Ovary (tissue), 3 donors: ENCODE measurements at regions not wholly inside any gene's neighbourhood (a gene's known extent, or its start where the extent isn't known, plus 50 kb on each side); places are given as distances from the start of the nearest gene placed in this dataset.

ENCODE experiments used
- POLR2A ChIP-seq: fragments of 450-650 bp; IDR thresholded peaks from one replicate; pipeline ENCODE4 v1.6.1; 2017; ENCODE audit warnings: antibody characterized with exemption, mild to moderate bottlenecking, moderate library complexity
- TF ChIP-seq, protein P1 (sequence below), 3 donors: fragments of 450-650 bp in 2 of 3; fragments of 200-600 bp in 1 of 3; IDR thresholded peaks; one replicate each; pipeline versions ENCODE4 v1.5.1 to v1.8.0; 2016 to 2022; ENCODE audit warnings: antibody characterized with exemption in 3 of 3, mild to moderate bottlenecking in 1 of 3
- donor health status: DM: no; HTN: no; CAD: no.

DNA sequence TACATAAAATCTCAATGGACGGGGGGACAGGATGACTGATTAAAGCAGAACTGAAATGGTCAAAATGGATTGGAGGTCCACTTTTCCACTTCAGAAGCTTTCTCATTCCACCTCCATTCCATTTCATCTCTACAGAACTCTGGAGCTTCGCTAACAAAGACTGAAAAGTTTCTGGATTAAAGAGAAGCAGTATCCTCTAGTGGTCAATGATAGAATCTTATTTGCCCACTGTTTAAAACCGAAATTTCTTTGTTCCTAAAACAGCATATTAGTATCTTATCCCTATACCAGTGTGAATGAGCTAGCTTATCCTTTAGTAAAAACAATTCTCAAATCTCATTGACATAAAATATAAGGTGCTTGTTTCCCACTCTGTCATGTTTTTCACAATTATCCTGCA, 890.6 kb downstream of the KCNT2 start:
- TF ChIP-seq POLR2A: no peak
- TF ChIP-seq, protein P1, sequence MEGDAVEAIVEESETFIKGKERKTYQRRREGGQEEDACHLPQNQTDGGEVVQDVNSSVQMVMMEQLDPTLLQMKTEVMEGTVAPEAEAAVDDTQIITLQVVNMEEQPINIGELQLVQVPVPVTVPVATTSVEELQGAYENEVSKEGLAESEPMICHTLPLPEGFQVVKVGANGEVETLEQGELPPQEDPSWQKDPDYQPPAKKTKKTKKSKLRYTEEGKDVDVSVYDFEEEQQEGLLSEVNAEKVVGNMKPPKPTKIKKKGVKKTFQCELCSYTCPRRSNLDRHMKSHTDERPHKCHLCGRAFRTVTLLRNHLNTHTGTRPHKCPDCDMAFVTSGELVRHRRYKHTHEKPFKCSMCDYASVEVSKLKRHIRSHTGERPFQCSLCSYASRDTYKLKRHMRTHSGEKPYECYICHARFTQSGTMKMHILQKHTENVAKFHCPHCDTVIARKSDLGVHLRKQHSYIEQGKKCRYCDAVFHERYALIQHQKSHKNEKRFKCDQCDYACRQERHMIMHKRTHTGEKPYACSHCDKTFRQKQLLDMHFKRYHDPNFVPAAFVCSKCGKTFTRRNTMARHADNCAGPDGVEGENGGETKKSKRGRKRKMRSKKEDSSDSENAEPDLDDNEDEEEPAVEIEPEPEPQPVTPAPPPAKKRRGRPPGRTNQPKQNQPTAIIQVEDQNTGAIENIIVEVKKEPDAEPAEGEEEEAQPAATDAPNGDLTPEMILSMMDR (IDR thresholded peaks at IDR 0.05): peak in 2 of 3 donors; percentile 40 to 48
